ENCODE measurements at regions not wholly inside any gene's neighbourhood (a gene's known extent, or its start where the extent isn't known, plus 50 kb on each side); places are given as distances from the start of the nearest gene placed in this dataset.

DNA sequence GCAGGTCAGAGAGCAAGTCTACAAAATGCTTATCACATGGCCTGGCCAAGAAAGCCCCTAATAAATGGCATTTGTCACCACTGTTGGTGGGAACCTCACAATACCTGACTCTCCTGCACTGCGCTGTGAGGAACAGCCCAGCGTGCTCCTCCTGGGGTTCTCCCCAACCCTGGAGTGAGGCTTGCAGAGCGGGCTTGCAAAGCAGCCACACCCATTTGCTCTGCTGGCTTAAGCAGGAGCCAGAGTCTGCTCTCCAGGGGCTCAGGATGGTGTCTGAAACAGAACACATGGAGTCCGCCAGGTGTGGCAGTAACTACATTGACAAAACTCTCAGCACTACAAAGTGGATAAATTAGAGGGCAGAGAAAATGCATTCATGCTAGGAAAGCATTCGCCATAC is 331.0 kb upstream of the CCL2 start:
- TF ChIP-seq, protein P1, sequence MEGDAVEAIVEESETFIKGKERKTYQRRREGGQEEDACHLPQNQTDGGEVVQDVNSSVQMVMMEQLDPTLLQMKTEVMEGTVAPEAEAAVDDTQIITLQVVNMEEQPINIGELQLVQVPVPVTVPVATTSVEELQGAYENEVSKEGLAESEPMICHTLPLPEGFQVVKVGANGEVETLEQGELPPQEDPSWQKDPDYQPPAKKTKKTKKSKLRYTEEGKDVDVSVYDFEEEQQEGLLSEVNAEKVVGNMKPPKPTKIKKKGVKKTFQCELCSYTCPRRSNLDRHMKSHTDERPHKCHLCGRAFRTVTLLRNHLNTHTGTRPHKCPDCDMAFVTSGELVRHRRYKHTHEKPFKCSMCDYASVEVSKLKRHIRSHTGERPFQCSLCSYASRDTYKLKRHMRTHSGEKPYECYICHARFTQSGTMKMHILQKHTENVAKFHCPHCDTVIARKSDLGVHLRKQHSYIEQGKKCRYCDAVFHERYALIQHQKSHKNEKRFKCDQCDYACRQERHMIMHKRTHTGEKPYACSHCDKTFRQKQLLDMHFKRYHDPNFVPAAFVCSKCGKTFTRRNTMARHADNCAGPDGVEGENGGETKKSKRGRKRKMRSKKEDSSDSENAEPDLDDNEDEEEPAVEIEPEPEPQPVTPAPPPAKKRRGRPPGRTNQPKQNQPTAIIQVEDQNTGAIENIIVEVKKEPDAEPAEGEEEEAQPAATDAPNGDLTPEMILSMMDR (IDR thresholded peaks at IDR 0.05; ENCODE audit: low read length) = no peak
- no peak for TF ChIP-seq EZH2 (IDR thresholded peaks at IDR 0.05; ENCODE audit: borderline replicate concordance, low read length)
